ENCODE measurements at regions not wholly inside any gene's neighbourhood (a gene's known extent, or its start where the extent isn't known, plus 50 kb on each side); places are given as distances from the start of the nearest gene placed in this dataset.

GRCh38 chr10:106341356-106341755 lies 823.1 kb downstream of the SORCS1 start:
- Histone ChIP-seq H2BK120ac (replicated peaks; ENCODE audit: low read depth, low read length) (no peak overlapping the region), H2AFZ (ENCODE audit: low read length) (no peak overlapping the region), H3K79me2 (ENCODE audit: control insufficient read depth in 1 of 2, insufficient read depth in 2 of 2, low read length in 2 of 2) (no peaks in the 10 kb centered on the region), H3K4ac (replicated peaks; ENCODE audit: insufficient read length, low read depth, low read length) (no peak overlapping the region), H3K9me3 (ENCODE audit: insufficient read depth in 2 of 2, low read depth in 1 of 2, low read length in 1 of 2) (no peaks in the 10 kb centered on the region), H4K91ac (replicated peaks; ENCODE audit: insufficient read length, low read length) (no peak overlapping the region), H3K36me3 (ENCODE audit: control insufficient read depth in 2 of 4, insufficient read depth in 4 of 4, low read length in 3 of 4) (no peaks in the 10 kb centered on the region), H3K56ac (replicated peaks; ENCODE audit: insufficient read length, low read depth, low read length) (no peak overlapping the region), H3K27me3 (replicated peaks in 1 of 4; ENCODE audit: control insufficient read depth in 3 of 4, extremely low read depth in 1 of 4, insufficient read depth in 3 of 4, low read length in 3 of 4) (no peaks in the 10 kb centered on the region), H3K4me2 (ENCODE audit: insufficient read depth in 1 of 2, low read depth in 2 of 2, low read length in 2 of 2) (no peak overlapping the region), H4K8ac (ENCODE audit: extremely low read depth, insufficient read depth, low read length) (no peak overlapping the region), H3K4me3 (ENCODE audit: extremely low read depth in 1 of 4, insufficient read depth in 2 of 4, low read depth in 3 of 4, low read length in 4 of 4) (no peak overlapping the region), H3K23me2 (ENCODE audit: low read depth, low read length) (no peaks in the 10 kb centered on the region), H4K20me1 (replicated peaks in 1 of 2; ENCODE audit: control insufficient read depth in 1 of 2, insufficient read depth in 2 of 2, low read length in 2 of 2) (no peaks in the 10 kb centered on the region), H3K14ac (ENCODE audit: insufficient read length) (no peak overlapping the region), H3K79me1 (ENCODE audit: low read depth, low read length) (no peaks in the 10 kb centered on the region), H3K23ac (ENCODE audit: insufficient read length) (no peak overlapping the region), H2AK5ac (ENCODE audit: low read depth, low read length) (no peak overlapping the region), H2BK15ac (ENCODE audit: low read length) (no peak overlapping the region), H4K5ac (ENCODE audit: insufficient read length, low read depth, low read length) (no peak overlapping the region), H3K9ac (replicated peaks in 1 of 4; ENCODE audit: extremely low read depth in 1 of 4, low read depth in 3 of 4, low read length in 3 of 4) (no peak overlapping the region), H3K27ac (ENCODE audit: low read depth, low read length) (no peak overlapping the region), H3K4me1 (replicated peaks in 1 of 4; ENCODE audit: control insufficient read depth in 3 of 4, insufficient read depth in 4 of 4, low read length in 3 of 4) (no peaks in the 10 kb centered on the region), H3K18ac (ENCODE audit: extremely low read depth, low read length) (no peak overlapping the region), H2BK5ac (ENCODE audit: low read depth, low read length) (no peak overlapping the region), H2BK12ac (ENCODE audit: low read depth, low read length) (no peak overlapping the region), H2BK20ac (ENCODE audit: low read length) (no peak overlapping the region)
- 93% methylated on average over 3 of the region's 3 CpGs; no CpG with 5 or more reads in 1 of the 2 experiments for WGBS, 2 experiments (ENCODE audit: extremely low coverage in 1 of 2, insufficient coverage in 1 of 2, insufficient read length in 1 of 2, insufficient replicate concordance in 2 of 2, low coverage in 1 of 2, low lambda C conversion rate in 2 of 2, missing lambda C conversion rate in 1 of 2)
- ChIA-PET POLR2A (ENCODE audit: partially characterized antibody) (no interaction called here), CTCF (ENCODE audit: partially characterized antibody) (no interaction called here)
- FAIRE-seq, result no peak
- DNase-seq (ENCODE audit: low read depth in 1 of 2, low spot score in 2 of 2), result no peak
- TF ChIP-seq NANOG (IDR thresholded peaks at IDR 0.05; ENCODE audit: insufficient read depth, low read depth, low read length, poor library complexity, severe bottlenecking), result no peak
- TF ChIP-seq POLR2AphosphoS5 (IDR thresholded peaks at IDR 0.05; ENCODE audit: low read depth, low read length), result no peak
- no peak for TF ChIP-seq JUND (IDR thresholded peaks at IDR 0.05; ENCODE audit: low read length)
- no peak for TF ChIP-seq TCF12 (IDR thresholded peaks at IDR 0.05; ENCODE audit: low read depth, low read length)
- no peak for TF ChIP-seq SIRT6 (IDR thresholded peaks at IDR 0.05; ENCODE audit: low read length)
- TF ChIP-seq SAP30 (IDR thresholded peaks at IDR 0.05; ENCODE audit: insufficient read depth, insufficient replicate concordance, low read length), result no peak
- no peak for TF ChIP-seq YY1 (IDR thresholded peaks at IDR 0.05; ENCODE audit: low read depth, low read length)
- no peak for TF ChIP-seq MAX (IDR thresholded peaks at IDR 0.05)
- TF ChIP-seq ASH2L (IDR thresholded peaks at IDR 0.05; ENCODE audit: low read length), result no peak
- no peak for TF ChIP-seq TAF7 (optimal IDR thresholded peaks at IDR 0.05; ENCODE audit: borderline replicate concordance, low read depth, low read length)
- TF ChIP-seq NRF1 (IDR thresholded peaks at IDR 0.05; ENCODE audit: low read depth, low read length), result no peak
- TF ChIP-seq SP1 (IDR thresholded peaks at IDR 0.05; ENCODE audit: low read depth, low read length), result no peak
- TF ChIP-seq EGR1 (IDR thresholded peaks at IDR 0.05; ENCODE audit: borderline replicate concordance, low read depth, low read length), result no peak
- no peak for TF ChIP-seq EZH2 (IDR thresholded peaks at IDR 0.05; ENCODE audit: low read depth, low read length, severe bottlenecking)
- no peak for TF ChIP-seq KDM1A (IDR thresholded peaks at IDR 0.05; ENCODE audit: borderline replicate concordance, low read length)
- no peak for TF ChIP-seq GTF2F1 (IDR thresholded peaks at IDR 0.05; ENCODE audit: borderline replicate concordance, low read depth, low read length)
- no peak for TF ChIP-seq JUN (IDR thresholded peaks at IDR 0.05; ENCODE audit: low read depth, low read length)
